Left renal pelvis (tissue), 4 donors: ENCODE measurements at regions not wholly inside any gene's neighbourhood (a gene's known extent, or its start where the extent isn't known, plus 50 kb on each side); places are given as distances from the start of the nearest gene placed in this dataset.

Source experiments
- DNase-seq, 4 donors: peaks; one replicate each; pipeline ENCODE4 v3.0.0-alpha.2; 2013; ENCODE audit warnings: low read depth in 4 of 4, low spot score in 3 of 4

DNA sequence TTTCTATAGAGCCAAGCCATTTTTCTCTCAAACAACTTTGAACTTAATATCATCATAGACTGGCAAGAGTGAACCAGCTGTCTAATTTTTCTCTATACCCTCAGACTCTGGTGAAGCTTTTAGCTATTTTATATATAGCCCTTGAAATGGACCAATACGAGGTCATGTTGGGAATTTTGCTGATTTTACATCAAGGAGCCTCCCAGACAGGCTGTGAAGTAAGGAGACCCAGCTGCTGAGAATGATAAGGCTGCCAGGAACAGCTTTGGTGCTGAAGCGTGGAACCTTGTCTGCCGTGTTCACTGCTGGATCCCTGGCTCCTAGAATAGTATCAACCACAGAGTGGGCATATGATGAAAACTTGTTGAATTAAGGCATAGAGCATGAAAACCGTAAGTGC lies 326.2 kb upstream of the NAV3 start:
- no peak for DNase-seq

DNA sequence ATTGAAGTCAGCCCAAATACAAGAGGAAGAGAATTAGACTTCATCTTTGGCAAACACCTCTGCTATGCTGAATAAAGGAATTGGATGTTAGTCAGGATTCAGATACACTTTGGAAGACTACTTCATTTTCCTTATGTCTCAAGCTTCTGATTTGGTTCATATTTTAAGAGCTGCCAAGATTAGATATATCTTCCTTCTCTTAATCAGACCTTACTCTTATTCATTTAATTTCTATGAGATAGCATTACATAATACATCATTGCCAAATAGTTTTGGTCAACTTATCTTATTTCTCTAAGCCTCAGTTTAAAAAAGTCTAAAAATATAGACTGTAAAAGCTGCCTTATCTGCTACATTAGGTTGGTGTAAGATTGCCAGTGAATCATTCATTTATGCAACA lies 330.6 kb upstream of the NAV3 start:
- no peak for DNase-seq

DNA sequence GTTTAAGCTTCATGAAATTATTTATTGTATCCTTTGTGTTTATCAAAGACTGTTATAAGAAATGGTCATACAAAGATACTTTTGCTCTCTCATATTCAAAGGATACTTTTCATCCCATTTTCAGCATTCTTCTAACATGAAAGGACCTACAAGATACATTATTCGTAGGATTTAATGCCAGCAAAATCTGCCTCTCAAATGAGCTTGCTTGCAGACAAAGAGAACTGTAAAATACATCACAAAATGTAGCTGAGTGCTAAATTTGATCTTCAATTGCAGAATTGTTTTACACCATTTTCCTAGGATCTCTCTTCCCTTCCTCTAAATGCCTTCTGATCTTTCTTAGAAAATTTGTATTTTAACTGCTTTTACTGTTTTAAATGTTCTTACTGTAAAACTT lies 333.0 kb upstream of the NAV3 start:
- no peak for DNase-seq

DNA sequence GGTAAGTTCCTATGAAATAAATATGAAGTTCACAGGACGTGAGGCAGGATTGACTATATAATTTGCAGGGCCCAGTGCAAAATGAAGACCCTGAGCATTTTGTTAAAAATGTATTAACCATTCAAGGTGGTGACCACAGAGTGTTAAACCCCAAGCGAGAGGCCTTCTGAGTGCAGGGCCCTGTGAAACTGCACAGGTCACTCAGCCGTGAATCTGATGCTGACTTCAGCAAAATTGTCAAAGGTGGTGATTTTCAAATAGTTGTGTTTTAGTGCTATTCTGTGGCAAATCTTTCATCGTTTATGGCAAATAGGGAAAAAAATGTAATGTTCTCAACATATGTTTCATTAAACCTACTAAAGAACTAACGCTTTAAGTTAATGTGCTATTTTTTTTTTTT lies 334.0 kb upstream of the NAV3 start:
- no peak for DNase-seq

DNA sequence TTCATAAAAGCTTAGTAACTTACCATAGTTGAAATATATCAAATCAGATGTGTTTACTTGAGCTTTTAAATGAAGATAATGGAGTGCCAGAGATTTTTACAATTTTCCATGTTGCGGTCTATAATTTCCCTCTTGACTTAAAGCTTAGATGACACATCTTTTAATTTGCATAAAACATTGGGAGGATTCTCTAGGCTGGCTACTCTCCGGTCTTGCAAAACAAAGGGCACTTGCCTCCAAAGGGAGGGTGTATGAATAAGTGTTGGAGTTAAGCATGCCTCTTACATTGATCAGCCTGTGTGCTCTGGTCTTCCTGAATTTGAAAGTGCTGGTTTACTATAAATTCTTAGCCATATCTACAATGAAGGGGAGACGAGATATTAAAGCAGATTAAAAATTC lies 336.4 kb upstream of the NAV3 start:
- DNase-seq = no peak

DNA sequence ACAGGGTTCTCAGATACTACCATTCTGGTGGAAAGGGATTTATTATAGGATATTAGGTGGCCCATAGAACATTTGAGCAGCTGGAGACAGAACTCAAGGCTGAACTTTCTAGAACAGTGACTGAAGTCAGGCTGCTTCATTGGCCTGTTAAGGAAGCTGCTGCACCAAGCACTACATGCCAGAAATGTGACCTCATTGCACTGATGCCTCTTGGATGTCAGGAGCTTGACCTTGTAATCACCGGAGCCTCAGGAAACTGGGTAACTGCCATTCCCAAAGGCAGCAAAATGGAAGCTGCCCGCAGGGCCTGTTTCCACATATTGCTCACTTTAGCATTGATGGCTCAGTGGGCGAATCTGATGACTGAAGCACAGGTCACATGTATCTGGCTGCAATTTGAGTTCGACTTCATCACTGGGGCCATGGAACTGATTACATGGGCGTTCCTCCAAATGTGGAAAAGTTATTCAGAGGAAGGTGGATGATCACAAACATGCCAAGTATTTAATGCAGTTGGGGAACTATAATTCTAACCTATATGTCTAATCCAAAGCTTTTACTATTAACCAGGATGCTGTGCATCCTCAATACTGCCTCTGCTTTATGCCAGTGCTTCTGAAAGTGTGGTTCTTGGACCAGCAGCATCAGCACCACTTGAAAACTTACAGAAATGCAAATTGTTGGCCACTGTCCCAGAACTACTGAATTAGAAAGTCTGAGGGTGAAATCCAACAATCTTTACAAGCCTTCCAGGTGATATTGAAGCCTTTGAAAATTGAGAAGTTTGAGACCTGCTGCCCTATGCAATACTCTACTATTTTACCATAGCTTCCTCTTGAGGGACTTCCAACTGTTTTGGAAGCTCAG lies 337.2 kb upstream of the NAV3 start:
- no peak for DNase-seq

DNA sequence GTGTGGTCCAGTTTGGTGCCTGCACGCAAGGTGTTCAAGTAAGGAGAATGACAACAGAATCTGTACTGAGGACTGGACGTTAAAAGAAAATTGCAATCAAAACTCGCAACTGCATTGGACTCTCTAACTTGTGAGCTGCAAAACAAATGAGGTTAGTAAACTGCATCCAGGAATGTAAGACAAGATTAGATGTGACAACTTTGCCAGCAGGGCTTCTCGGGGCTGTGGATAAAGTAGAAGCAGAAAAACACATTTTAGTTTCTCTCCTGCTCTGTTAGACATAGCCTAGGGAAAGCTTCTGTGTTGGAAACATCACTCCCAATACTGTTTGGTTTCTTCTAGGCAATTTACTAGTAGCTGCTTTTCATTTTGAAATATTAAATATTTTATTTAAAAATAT lies 338.2 kb upstream of the NAV3 start:
- DNase-seq = no peak

DNA sequence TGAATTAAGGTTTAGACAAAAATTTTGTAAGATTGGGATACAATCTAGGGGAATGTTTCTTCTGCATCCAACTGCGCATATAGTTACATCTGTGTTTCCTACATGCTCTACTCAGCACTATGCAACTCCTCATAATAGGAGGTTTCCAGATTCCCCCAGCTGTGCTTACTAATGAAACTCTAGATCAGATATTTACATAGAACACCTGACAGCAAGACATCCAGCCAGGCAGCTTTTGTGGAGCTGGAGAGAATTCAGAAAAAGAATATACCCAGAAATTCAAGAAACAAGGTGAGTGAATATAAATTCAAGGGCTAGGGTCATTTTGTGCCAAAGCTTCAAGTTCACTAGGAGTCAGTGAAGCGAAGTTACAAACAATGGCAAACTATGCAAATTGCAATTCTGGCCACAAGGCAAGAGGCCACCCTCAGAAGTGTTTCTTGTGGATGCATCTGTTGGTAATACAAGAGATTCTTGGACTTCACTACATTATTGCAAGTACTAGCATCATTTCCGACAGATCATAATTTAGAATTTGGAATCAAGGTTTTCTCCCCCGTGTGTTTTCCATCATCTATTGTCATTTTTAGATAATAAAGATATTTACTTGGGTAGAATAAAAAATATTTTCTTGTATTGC lies 341.2 kb upstream of the NAV3 start:
- no peak for DNase-seq

DNA sequence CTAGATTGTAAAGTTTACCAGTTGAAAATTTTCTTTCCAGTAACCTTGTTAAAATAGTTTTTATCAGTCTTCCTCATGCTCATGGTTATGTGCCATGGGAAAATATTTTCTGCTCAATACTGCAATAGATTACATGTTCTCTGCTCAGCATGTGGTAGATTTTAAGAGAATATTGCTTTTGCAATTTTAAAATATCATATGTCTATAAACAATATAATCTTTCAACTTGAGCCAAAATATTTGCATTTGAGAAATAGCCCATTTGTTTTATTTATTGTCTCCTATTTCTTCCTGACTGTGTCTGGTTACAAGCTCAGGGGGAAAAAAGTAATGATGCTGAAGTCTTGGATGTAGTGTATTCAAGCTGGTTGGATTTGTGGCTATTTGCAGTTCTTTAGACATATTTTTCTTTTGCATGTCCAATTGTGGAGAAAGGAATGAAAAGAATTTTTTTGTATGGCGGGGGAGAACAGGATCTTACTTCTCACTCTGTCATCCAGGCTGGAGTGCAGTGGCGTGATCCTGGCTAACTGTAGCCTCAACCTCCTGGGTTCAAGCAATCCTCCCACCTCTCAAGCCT lies 342.6 kb upstream of the NAV3 start:
- DNase-seq = no peak

GRCh38 chr12:77486872-77487271 lies 343.8 kb upstream of the NAV3 start:
- no peak for DNase-seq

DNA sequence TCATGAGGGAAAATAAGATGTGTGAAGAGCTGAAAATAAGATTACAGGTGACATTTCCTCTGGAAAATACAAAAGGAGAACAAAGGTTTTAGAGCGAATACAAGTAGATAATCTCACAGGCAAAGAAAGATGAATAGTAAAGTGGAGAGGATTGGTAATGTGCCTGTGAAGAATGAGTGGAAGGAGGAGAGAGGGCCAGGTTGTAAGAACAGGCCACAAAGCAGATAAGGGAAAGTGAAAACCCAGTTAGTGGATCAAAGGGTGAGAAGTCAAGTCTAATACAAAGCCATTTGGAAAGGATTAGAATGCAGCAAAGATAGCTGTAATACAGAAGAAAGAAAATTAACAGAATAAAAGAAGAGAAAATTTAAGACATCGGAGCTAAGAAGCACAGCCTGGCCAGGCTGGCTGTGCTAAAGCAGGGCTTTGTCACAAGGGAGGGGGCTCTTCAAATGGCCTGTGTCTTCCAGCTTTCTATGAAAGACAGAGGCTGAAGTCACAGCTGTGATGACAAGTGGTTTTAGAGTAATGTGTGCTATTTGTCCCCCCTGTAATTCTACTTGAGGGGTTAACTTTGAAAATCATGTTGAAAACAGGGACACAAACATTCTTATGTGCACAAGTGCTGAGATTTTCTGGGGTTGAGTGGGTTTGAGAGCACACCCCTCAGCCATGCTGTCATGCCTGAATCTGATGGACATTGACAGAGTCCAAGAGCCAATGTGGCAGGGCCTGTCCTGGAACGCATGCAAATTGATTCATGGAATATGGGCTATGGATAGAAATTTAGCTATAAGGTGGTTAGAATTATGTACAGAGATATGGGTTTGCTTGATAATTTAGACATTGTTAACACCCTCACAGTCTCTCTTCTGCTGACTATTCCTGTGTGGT lies 344.5 kb upstream of the NAV3 start:
- no peak for DNase-seq

DNA sequence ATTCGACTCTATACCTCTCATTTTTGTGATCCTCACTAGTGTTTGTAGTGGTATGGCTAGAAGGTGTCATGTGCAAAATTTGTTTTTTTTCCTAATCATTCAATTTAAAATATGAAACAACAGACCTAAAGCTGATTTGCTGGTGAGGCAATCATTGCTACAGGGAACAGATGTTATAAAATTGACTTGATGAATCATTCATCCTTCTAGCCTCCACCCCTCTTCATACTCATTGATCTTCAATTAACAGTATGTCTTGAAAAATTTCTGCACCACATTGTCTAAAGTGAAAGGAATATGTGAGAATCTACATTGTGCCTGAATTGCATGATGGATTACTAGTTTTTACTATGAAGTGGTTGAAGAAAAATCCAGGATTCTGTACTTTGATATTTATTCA lies 349.0 kb upstream of the NAV3 start:
- DNase-seq = no peak

- DNase-seq = no peak
Observed at GRCh38 chr12:77477907-77478533, 352.7 kb upstream of the NAV3 start.

GRCh38 chr12:77471801-77472200 lies 358.9 kb upstream of the NAV3 start:
- no peak for DNase-seq

DNA sequence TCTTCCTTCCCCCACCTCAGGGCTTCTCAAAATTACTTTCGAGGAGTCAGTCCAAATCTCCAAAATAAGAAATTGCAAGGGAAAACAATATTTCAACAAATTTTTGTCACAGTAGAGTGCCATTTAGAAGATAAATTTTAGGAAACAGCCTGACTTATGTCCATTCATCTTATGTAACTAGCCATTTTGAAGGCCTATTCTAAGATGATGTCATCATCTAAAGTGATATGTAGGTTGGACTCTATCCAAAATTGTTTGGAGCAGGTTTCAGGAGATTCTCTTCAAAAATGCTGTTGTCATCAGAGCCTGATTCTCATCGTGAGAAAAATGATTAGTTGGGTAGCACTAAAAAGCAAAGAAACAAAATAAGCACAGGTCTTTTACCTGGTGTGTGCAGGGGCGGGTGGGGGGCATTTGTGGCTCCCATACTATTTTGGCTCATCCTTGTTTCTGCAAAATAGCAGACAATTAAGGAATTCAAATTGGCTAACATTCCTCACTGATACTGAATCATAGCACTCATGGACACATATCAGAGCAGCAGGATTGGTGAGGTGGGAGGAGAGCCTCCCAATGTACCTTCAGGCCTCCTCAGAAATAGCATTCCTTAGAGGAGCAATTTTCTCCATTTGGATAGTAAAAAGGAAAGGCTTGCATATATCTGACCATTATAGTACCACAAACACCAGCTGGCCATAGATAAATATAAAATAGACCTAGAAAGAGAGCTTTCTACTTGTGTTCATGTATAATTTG lies 360.9 kb upstream of the NAV3 start:
- no peak for DNase-seq

GRCh38 chr12:77442633-77443032 lies 377.3 kb upstream of the E2F7 start:
- DNase-seq = no peak

DNA sequence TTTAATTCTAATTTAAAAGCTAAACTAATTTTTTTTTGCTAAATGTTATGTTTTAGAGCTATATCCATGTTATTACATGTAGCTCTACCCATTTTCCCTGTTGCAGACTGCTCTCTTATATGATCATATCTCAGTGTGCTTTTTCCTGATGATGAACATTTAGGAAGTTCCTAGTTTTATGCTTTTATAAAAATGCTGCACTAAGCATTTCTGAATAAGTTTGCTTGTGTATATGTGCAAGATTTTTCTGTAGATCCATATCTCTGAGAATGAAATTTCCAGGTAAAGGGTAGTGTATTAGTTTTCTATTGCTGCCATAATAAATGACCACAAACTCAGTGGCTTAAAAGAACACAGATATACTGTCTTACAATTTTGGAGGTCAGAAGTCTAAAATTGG lies 374.4 kb upstream of the E2F7 start:
- no peak for DNase-seq

GRCh38 chr12:77438644-77439043 lies 373.3 kb upstream of the E2F7 start:
- no peak for DNase-seq

DNA sequence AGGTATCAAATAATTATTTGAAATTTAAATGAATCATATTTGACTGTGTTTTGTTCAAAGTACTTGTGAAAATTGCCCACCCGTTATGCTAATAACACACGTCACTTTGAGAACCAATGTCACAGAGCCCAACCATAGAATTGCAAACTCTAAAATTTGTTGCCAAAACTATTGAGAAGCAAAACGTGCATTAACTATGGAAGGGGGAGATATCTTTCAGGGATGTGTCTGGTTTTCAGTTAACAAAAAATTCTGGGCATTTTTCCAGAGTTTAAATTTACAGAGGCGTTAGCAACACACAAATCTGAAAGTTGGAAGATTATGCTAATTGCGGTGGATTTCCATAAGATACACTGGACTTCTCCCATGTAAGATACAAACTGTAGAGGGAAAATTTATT lies 371.8 kb upstream of the E2F7 start:
- no peak for DNase-seq
